ENCODE measurements at regions not wholly inside any gene's neighbourhood (a gene's known extent, or its start where the extent isn't known, plus 50 kb on each side); places are given as distances from the start of the nearest gene placed in this dataset.
"Not testable (repeated sequence)": the region's sequence is repeated elsewhere in the genome, so short reads cannot be mapped to it uniquely, and the experiment has no call there.

DNA sequence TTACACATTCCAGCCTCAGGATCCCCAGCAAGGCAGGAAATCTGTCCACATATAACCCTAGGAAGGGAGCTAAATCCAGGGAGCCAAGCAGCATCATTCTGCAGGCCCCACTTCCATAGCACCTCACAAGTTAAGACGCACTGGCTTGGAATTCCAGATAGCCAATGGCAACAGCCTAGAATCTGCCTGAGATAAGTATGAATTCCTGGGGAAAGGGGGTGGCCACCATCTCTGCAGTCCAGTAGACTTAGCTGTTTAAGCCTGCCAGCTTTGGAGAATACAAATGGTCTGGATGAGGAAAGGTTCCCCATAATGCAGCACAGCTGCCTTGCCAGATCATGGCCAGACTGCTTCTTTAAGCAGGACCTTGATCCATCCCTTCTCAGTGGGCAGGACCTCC, 179.4 kb upstream of the PRSS1 start:
- no peaks in the 10 kb centered on the region for H3K4me1 ChIP-seq
- TF ChIP-seq POLR2A (IDR thresholded peaks at IDR 0.05) = no peak
- TF ChIP-seq, protein P1, sequence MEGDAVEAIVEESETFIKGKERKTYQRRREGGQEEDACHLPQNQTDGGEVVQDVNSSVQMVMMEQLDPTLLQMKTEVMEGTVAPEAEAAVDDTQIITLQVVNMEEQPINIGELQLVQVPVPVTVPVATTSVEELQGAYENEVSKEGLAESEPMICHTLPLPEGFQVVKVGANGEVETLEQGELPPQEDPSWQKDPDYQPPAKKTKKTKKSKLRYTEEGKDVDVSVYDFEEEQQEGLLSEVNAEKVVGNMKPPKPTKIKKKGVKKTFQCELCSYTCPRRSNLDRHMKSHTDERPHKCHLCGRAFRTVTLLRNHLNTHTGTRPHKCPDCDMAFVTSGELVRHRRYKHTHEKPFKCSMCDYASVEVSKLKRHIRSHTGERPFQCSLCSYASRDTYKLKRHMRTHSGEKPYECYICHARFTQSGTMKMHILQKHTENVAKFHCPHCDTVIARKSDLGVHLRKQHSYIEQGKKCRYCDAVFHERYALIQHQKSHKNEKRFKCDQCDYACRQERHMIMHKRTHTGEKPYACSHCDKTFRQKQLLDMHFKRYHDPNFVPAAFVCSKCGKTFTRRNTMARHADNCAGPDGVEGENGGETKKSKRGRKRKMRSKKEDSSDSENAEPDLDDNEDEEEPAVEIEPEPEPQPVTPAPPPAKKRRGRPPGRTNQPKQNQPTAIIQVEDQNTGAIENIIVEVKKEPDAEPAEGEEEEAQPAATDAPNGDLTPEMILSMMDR (IDR thresholded peaks at IDR 0.05) = no peak
- H3K27ac ChIP-seq = no peak overlapping the region
- no peak for DNase-seq
- H3K27me3 ChIP-seq = no peaks in the 10 kb centered on the region
- no peaks in the 10 kb centered on the region for H3K9me3 ChIP-seq
- H3K36me3 ChIP-seq = no peaks in the 10 kb centered on the region
- intact Hi-C loops (cut with DNase I; ENCODE audit: low total_unique reads) = no loop called here
- H3K4me3 ChIP-seq = no peak overlapping the region

DNA sequence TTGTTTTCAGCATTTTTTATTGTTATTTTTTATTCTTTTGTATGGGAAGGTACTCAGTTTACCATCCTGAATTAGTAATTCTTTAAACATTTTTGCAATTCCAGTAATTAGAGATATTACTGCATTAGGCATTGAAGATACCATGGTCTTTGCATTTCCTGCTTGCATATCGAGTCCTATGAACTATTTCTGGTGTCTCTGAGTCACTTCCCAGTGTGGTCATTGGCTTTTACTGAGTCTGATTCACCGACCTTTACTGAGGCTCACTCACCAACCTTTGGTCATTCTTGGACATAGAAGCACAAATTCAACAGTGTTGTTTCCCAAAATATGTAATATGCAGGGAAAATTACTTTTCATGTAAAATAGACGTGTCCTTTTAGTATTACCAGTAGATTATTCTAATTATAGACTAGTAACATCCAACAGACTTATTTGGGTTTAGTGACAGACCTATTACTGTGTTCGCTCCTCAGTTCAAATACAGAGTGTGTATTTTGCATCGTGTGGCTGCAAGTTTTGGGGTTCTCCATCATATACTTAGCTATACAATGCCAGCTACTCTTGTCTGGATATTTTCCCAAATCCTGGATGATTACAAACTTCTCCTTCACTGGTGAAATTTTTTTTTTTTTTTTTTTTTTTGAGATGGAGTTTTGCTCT, 180.7 kb upstream of the PRSS1 start:
- Histone ChIP-seq H3K4me1 (no peaks in the 10 kb centered on the region), H3K36me3 (no peaks in the 10 kb centered on the region), H3K4me3 (no peak overlapping the region), H3K27me3 (no peaks in the 10 kb centered on the region), H3K27ac (no peak overlapping the region), H3K9me3 (no peaks in the 10 kb centered on the region)
- no peak for DNase-seq
- intact Hi-C loops (cut with DNase I; ENCODE audit: low total_unique reads) = no loop called here
- no peak for TF ChIP-seq POLR2A (IDR thresholded peaks at IDR 0.05)
- TF ChIP-seq, protein P1 (IDR thresholded peaks at IDR 0.05) = no peak

DNA sequence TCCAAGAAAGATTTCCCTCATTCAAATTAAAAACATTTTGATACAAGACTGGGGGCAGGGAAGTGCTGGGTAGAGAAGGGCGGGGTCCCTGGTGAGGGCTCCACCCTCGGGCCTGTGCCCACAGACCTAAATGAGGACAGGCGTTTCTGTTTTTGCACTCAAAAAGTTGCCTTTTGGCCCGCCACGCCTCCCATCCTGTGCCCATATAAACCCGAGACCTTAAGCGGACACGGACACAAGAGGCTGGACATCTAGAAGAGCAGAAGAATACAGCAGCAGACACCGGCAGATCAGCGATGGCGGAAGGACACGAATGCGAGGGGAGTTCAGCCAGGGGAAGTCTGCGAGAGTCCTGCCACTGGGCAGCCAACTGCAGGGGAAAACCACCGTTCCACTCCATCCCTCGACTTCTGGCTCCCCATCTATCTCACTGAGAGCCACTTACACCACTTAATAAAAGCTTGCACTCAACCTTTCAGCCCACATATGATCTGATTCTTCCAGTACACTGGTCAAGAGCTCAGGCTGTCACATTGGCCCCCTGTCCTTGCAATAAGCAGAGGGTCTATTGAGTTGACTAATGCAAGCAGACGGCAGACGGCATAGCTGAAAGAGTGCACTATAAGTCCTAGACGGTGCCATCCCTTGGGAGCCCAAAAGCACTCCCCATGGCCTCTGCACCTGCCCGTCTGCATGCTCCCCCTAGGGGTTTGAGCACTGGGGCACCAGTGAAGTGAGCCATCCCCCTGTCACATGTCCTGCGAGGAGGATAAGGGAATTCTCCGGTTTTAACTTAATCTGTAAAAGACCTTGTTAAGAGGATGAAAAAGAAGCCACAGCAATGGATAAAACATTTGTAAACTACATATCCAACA, 181.8 kb upstream of the PRSS1 start:
- H3K4me3 ChIP-seq = no peak overlapping the region
- intact Hi-C loops (cut with DNase I; ENCODE audit: low total_unique reads) = no loop called here
- no peaks in the 10 kb centered on the region for H3K4me1 ChIP-seq
- no peak for DNase-seq
- H3K36me3 ChIP-seq = no peaks in the 10 kb centered on the region
- H3K27me3 ChIP-seq = no peaks in the 10 kb centered on the region
- H3K27ac ChIP-seq = no peak overlapping the region
- TF ChIP-seq, protein P1 (IDR thresholded peaks at IDR 0.05) = no peak
- TF ChIP-seq POLR2A (IDR thresholded peaks at IDR 0.05) = no peak
- no peaks in the 10 kb centered on the region for H3K9me3 ChIP-seq

DNA sequence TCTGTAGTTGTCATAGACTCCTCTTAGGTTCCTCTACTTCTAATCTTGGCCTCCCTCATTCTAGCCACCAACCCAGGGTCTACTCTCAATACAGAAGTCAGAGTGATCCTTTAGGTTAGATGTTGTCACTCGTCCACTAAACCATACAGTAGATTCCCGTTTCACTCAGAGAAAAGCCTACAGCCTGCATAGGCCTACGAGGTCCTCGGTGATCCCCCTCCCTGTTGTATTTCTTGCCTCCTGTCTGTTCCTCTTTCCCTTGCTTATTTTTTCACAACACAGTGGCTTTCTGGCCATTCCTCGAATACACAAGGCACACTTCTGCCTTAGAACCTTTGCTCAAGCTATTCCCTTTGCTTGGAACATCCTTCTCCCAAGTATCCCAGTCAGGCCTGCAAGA, 183.0 kb upstream of the PRSS1 start:
- intact Hi-C loops (cut with DNase I; ENCODE audit: low total_unique reads) = no loop called here
- no peaks in the 10 kb centered on the region for H3K4me1 ChIP-seq
- TF ChIP-seq POLR2A (IDR thresholded peaks at IDR 0.05) = no peak
- TF ChIP-seq, protein P1 (IDR thresholded peaks at IDR 0.05) = no peak
- no peaks in the 10 kb centered on the region for H3K9me3 ChIP-seq
- no peak overlapping the region for H3K27ac ChIP-seq
- DNase-seq = no peak
- H3K36me3 ChIP-seq = no peaks in the 10 kb centered on the region
- no peak overlapping the region for H3K4me3 ChIP-seq
- no peaks in the 10 kb centered on the region for H3K27me3 ChIP-seq

DNA sequence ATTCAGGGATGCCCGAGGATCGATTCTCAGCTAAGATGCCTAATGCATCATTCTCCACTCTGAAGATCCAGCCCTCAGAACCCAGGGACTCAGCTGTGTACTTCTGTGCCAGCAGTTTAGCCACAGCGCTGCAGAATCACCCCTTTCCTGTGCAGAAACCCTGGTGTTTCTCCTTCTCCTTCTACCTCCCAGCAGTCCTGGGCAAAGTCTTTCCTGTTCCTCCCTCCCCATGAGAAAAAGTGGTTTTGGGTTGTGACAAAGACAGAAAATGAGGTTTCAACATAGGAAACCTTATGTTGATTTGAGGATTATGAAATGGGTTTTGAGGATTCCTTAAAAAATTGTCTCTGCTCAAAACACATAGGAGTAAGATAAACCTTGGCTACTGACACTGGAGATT, 185.1 kb upstream of the PRSS1 start:
- H3K27me3 ChIP-seq; H3K9me3 ChIP-seq; H3K4me3 ChIP-seq; H3K4me1 ChIP-seq; H3K27ac ChIP-seq; DNase-seq; intact Hi-C loops (cut with DNase I; ENCODE audit: low total_unique reads); H3K36me3 ChIP-seq: not testable (repeated sequence)
